ENCODE measurements at regions not wholly inside any gene's neighbourhood (a gene's known extent, or its start where the extent isn't known, plus 50 kb on each side); places are given as distances from the start of the nearest gene placed in this dataset.
"Not testable (repeated sequence)": the region's sequence is repeated elsewhere in the genome, so short reads cannot be mapped to it uniquely, and the experiment has no call there.

GRCh38 chr15:68496751-68497150, 64.8 kb upstream of the ITGA11 start:
- TF ChIP-seq CTCF (conservative IDR thresholded peaks at IDR 0.05 in 1 of 2, IDR thresholded peaks at IDR 0.05 in 1 of 2; ENCODE audit: extremely low read depth in 1 of 2, insufficient read depth in 1 of 2, low read depth in 1 of 2, low read length in 2 of 2); EZH2 (IDR thresholded peaks at IDR 0.05; ENCODE audit: borderline replicate concordance, low read length): not testable (repeated sequence)
